ENCODE measurements at regions not wholly inside any gene's neighbourhood (a gene's known extent, or its start where the extent isn't known, plus 50 kb on each side); places are given as distances from the start of the nearest gene placed in this dataset.

DNA sequence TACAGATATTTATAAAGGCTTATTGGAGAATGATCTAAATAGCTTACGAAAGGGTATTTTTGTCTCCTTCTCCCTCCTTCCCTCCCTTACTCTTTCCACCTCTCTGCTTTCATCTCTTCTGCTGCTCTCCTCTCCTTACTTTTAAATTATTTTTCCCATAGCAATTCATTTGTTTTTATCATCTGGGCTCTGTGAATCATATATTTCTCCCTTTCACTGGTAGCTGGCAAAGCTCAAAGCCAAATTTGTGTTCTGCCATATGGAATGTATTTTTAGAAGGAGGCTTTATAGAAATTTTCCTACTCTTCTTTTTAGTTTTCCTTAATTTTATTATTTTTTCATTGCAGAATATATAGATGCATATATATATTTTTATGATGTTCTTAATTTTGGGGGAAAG, 385.8 kb downstream of the C3orf38 start (continued):
- TF ChIP-seq ZBTB21 (CRISPR knock-in tag; IDR thresholded peaks at IDR 0.05; ENCODE audit: borderline replicate concordance): no peak
- TF ChIP-seq, protein P1, sequence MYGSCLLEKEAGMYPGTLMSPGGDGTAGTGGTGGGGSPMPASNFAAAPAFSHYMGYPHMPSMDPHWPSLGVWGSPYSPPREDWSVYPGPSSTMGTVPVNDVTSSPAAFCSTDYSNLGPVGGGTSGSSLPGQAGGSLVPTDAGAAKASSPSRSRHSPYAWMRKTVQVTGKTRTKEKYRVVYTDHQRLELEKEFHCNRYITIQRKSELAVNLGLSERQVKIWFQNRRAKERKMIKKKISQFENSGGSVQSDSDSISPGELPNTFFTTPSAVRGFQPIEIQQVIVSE (CRISPR knock-in tag; IDR thresholded peaks at IDR 0.05; ENCODE audit: borderline replicate concordance): no peak
- TF ChIP-seq, protein P2, sequence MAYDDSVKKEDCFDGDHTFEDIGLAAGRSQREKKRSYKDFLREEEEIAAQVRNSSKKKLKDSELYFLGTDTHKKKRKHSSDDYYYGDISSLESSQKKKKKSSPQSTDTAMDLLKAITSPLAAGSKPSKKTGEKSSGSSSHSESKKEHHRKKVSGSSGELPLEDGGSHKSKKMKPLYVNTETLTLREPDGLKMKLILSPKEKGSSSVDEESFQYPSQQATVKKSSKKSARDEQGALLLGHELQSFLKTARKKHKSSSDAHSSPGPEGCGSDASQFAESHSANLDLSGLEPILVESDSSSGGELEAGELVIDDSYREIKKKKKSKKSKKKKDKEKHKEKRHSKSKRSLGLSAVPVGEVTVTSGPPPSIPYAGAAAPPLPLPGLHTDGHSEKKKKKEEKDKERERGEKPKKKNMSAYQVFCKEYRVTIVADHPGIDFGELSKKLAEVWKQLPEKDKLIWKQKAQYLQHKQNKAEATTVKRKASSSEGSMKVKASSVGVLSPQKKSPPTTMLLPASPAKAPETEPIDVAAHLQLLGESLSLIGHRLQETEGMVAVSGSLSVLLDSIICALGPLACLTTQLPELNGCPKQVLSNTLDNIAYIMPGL (CRISPR knock-in tag; IDR thresholded peaks at IDR 0.05): no peak
- no peak for TF ChIP-seq NR1H2 (CRISPR knock-in tag; IDR thresholded peaks at IDR 0.05)
- TF ChIP-seq, protein P3, sequence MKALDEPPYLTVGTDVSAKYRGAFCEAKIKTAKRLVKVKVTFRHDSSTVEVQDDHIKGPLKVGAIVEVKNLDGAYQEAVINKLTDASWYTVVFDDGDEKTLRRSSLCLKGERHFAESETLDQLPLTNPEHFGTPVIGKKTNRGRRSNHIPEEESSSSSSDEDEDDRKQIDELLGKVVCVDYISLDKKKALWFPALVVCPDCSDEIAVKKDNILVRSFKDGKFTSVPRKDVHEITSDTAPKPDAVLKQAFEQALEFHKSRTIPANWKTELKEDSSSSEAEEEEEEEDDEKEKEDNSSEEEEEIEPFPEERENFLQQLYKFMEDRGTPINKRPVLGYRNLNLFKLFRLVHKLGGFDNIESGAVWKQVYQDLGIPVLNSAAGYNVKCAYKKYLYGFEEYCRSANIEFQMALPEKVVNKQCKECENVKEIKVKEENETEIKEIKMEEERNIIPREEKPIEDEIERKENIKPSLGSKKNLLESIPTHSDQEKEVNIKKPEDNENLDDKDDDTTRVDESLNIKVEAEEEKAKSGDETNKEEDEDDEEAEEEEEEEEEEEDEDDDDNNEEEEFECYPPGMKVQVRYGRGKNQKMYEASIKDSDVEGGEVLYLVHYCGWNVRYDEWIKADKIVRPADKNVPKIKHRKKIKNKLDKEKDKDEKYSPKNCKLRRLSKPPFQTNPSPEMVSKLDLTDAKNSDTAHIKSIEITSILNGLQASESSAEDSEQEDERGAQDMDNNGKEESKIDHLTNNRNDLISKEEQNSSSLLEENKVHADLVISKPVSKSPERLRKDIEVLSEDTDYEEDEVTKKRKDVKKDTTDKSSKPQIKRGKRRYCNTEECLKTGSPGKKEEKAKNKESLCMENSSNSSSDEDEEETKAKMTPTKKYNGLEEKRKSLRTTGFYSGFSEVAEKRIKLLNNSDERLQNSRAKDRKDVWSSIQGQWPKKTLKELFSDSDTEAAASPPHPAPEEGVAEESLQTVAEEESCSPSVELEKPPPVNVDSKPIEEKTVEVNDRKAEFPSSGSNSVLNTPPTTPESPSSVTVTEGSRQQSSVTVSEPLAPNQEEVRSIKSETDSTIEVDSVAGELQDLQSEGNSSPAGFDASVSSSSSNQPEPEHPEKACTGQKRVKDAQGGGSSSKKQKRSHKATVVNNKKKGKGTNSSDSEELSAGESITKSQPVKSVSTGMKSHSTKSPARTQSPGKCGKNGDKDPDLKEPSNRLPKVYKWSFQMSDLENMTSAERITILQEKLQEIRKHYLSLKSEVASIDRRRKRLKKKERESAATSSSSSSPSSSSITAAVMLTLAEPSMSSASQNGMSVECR (CRISPR knock-in tag; IDR thresholded peaks at IDR 0.05; ENCODE audit: borderline replicate concordance): no peak

DNA sequence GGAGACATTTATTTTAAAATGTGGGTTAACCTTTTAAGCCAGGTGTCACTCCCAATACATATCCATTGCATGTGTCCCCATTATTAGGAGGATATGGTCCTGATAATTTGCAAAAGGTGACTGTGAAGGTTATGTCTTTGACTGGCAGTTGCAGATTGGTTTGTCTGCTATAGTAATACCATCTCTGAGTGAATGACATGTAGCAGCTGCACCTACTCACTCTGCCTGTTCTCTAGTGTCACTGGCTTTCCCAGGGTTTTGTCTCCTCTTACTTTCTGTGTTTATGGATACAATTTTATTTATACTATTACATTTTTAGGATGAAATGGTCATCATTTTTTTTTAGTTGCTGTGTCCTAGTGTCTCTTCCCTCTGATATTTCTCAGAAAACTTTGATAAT, 393.2 kb downstream of the C3orf38 start:
- Mint-ChIP-seq H3K27ac (no peak overlapping the region), H3K9me3 (peaks cover 25% of the 10 kb centered on the region), H3K4me1 (peaks cover 9% of the 10 kb centered on the region), H3K36me3 (peaks cover 25% of the 10 kb centered on the region), H3K4me3 (no peak overlapping the region), H3K27me3 (ENCODE audit: low read depth) (peaks cover 7% of the 10 kb centered on the region)
- DNase-seq (ENCODE audit: low spot score) (no peak), ATAC-seq (no peak)
- ChIA-PET POLR2A (no interaction called here), CTCF (no interaction called here)
- TF ChIP-seq ZNF219 (CRISPR knock-in tag; IDR thresholded peaks at IDR 0.05; ENCODE audit: borderline replicate concordance): no peak
- TF ChIP-seq TEAD4 (CRISPR knock-in tag; IDR thresholded peaks at IDR 0.05): no peak
- TF ChIP-seq, protein P4, sequence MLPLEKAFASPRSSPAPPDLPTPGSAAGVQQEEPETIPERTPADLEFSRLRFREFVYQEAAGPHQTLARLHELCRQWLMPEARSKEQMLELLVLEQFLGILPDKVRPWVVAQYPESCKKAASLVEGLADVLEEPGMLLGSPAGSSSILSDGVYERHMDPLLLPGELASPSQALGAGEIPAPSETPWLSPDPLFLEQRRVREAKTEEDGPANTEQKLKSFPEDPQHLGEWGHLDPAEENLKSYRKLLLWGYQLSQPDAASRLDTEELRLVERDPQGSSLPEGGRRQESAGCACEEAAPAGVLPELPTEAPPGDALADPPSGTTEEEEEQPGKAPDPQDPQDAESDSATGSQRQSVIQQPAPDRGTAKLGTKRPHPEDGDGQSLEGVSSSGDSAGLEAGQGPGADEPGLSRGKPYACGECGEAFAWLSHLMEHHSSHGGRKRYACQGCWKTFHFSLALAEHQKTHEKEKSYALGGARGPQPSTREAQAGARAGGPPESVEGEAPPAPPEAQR (CRISPR knock-in tag; IDR thresholded peaks at IDR 0.05): no peak
- no peak for TF ChIP-seq TEAD1 (CRISPR knock-in tag; IDR thresholded peaks at IDR 0.05)
- TF ChIP-seq, protein P5, sequence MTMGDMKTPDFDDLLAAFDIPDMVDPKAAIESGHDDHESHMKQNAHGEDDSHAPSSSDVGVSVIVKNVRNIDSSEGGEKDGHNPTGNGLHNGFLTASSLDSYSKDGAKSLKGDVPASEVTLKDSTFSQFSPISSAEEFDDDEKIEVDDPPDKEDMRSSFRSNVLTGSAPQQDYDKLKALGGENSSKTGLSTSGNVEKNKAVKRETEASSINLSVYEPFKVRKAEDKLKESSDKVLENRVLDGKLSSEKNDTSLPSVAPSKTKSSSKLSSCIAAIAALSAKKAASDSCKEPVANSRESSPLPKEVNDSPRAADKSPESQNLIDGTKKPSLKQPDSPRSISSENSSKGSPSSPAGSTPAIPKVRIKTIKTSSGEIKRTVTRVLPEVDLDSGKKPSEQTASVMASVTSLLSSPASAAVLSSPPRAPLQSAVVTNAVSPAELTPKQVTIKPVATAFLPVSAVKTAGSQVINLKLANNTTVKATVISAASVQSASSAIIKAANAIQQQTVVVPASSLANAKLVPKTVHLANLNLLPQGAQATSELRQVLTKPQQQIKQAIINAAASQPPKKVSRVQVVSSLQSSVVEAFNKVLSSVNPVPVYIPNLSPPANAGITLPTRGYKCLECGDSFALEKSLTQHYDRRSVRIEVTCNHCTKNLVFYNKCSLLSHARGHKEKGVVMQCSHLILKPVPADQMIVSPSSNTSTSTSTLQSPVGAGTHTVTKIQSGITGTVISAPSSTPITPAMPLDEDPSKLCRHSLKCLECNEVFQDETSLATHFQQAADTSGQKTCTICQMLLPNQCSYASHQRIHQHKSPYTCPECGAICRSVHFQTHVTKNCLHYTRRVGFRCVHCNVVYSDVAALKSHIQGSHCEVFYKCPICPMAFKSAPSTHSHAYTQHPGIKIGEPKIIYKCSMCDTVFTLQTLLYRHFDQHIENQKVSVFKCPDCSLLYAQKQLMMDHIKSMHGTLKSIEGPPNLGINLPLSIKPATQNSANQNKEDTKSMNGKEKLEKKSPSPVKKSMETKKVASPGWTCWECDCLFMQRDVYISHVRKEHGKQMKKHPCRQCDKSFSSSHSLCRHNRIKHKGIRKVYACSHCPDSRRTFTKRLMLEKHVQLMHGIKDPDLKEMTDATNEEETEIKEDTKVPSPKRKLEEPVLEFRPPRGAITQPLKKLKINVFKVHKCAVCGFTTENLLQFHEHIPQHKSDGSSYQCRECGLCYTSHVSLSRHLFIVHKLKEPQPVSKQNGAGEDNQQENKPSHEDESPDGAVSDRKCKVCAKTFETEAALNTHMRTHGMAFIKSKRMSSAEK (CRISPR knock-in tag; IDR thresholded peaks at IDR 0.05; ENCODE audit: borderline replicate concordance): no peak
- no peak for TF ChIP-seq TP53 (CRISPR knock-in tag; IDR thresholded peaks at IDR 0.05)
- TF ChIP-seq, protein P6, sequence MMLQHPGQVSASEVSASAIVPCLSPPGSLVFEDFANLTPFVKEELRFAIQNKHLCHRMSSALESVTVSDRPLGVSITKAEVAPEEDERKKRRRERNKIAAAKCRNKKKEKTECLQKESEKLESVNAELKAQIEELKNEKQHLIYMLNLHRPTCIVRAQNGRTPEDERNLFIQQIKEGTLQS (CRISPR knock-in tag; conservative IDR thresholded peaks at IDR 0.05): no peak
- TF ChIP-seq SMAD3 (CRISPR knock-in tag; IDR thresholded peaks at IDR 0.05; ENCODE audit: borderline replicate concordance): no peak
- TF ChIP-seq, protein P7, sequence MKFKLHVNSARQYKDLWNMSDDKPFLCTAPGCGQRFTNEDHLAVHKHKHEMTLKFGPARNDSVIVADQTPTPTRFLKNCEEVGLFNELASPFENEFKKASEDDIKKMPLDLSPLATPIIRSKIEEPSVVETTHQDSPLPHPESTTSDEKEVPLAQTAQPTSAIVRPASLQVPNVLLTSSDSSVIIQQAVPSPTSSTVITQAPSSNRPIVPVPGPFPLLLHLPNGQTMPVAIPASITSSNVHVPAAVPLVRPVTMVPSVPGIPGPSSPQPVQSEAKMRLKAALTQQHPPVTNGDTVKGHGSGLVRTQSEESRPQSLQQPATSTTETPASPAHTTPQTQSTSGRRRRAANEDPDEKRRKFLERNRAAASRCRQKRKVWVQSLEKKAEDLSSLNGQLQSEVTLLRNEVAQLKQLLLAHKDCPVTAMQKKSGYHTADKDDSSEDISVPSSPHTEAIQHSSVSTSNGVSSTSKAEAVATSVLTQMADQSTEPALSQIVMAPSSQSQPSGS (CRISPR knock-in tag; IDR thresholded peaks at IDR 0.05; ENCODE audit: borderline replicate concordance, low read depth): no peak
- TF ChIP-seq, protein P8, sequence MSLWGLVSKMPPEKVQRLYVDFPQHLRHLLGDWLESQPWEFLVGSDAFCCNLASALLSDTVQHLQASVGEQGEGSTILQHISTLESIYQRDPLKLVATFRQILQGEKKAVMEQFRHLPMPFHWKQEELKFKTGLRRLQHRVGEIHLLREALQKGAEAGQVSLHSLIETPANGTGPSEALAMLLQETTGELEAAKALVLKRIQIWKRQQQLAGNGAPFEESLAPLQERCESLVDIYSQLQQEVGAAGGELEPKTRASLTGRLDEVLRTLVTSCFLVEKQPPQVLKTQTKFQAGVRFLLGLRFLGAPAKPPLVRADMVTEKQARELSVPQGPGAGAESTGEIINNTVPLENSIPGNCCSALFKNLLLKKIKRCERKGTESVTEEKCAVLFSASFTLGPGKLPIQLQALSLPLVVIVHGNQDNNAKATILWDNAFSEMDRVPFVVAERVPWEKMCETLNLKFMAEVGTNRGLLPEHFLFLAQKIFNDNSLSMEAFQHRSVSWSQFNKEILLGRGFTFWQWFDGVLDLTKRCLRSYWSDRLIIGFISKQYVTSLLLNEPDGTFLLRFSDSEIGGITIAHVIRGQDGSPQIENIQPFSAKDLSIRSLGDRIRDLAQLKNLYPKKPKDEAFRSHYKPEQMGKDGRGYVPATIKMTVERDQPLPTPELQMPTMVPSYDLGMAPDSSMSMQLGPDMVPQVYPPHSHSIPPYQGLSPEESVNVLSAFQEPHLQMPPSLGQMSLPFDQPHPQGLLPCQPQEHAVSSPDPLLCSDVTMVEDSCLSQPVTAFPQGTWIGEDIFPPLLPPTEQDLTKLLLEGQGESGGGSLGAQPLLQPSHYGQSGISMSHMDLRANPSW (CRISPR knock-in tag; conservative IDR thresholded peaks at IDR 0.05; ENCODE audit: low read depth): no peak

Measured in WTC11 (cell line).